ENCODE measurements at regions not wholly inside any gene's neighbourhood (a gene's known extent, or its start where the extent isn't known, plus 50 kb on each side); places are given as distances from the start of the nearest gene placed in this dataset.

DNA sequence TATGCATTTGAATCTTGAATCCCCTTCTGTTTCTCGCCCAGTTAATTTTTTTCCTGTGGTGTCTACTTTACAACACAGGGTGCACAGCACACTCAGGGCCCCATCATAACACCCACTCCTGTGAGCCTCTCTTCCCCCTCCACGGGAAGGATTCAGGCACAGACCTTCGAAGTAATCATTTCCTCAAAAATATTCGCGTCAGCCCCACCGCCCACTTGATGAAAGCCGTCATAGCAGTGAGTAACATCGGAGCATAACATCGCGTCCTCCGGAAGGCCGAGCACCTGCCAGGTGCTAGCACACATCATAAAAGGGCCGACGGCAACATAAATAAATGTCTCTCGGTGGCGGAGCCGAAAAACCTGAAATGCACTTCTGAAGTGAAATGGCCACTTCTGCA is 201.7 kb upstream of the ADARB2 start:
- no peak for ATAC-seq
- no peak for DNase-seq
- intact Hi-C loops (cut with DNase I): no loop called here

GRCh38 chr10:1938317-1938716 is 201.0 kb upstream of the ADARB2 start:
- intact Hi-C loops (cut with DNase I): no loop called here
- ATAC-seq: no peak
- no peak for DNase-seq

DNA sequence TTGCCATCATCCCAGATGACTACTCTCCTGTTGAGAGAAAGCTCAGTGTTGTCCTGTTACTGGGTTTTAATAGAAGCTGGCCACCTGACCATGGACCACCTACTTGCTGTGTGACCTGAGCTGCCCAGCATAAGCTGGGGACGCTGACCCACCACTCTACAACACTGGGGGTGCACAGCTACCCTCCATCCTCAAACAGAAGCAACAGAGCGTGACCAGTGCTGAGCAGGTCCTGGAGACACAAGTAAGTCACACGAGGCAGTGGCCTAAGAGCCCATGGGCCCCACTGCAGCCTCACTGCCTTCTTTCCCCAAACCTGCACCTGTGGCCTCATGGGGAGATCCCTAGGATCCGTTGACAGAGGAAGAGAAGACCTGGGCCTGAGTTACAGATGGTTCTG is 198.6 kb upstream of the ADARB2 start:
- no peak for ATAC-seq
- intact Hi-C loops (cut with DNase I): no loop called here
- no peak for DNase-seq

GRCh38 chr10:1933215-1933614 is 195.9 kb upstream of the ADARB2 start:
- no peak for DNase-seq
- no peak for ATAC-seq
- intact Hi-C loops (cut with DNase I): no loop called here

- ATAC-seq (no peak), DNase-seq (no peak)
- intact Hi-C loops (cut with DNase I): no loop called here
These were observed 195.4 kb upstream of the ADARB2 start for GRCh38 chr10:1932692-1933094.

DNA sequence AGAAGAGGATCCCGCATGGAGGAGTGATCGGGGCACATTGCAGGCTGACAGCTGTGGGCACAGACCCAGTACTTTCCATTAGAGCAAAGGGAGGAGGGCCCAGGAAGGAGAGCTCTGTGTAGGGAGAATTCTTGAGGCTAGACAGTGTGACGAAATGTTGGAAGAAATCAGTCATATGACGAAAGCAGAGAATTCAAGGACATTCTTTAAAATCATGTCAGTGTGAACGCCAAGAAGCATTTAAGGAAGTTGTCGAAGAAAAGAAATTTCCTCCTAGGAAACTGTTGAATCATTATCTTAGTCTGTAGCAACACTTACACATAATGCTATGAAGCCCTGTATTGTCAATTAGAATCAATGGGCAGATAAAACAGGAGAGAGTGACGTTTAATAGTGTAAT is 191.3 kb upstream of the ADARB2 start:
- no peak for DNase-seq
- no peak for ATAC-seq
- intact Hi-C loops (cut with DNase I): no loop called here

GRCh38 chr10:1923998-1924397 is 186.7 kb upstream of the ADARB2 start:
- DNase-seq: no peak
- intact Hi-C loops (cut with DNase I): no loop called here
- no peak for ATAC-seq

DNA sequence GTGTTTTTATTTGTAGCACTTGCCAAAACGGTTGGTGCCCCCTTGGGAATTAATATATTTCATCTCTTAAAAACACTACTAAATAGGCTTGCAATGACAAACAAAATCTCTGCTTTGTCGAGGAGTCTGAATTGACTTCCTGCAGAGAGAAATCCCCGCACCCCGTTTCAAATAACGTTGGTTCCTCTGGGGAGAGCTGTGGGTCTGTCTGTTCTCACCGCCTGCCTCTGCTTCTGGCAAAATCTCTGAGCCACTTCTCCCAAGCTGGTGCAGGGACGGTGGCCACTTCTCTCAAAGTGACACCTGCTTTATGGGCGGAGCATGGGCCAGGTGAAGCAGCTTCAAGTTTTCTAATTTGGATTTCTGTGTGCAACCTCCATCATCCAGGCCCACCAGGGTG is 186.3 kb upstream of the ADARB2 start:
- intact Hi-C loops (cut with DNase I): no loop called here
- no peak for DNase-seq
- no peak for ATAC-seq

DNA sequence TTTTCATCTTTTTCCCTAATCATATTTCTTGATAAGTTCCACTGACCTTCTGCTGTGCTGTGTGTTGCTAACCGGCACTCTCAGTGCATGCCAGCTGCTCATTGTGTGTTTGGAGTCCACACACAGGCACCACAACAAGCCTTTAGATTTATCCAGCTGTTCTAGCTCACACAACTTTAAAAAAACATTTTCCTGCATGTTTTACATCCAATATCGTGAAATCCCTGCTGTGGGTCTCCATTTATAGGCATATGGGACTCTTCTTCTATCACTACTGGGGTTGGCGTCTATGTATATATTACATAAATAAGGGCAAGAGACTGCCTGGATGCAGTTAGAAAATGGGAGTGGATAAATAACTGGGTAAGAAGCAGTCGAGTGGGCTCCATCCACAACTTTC is 183.6 kb upstream of the ADARB2 start:
- intact Hi-C loops (cut with DNase I): no loop called here

DNA sequence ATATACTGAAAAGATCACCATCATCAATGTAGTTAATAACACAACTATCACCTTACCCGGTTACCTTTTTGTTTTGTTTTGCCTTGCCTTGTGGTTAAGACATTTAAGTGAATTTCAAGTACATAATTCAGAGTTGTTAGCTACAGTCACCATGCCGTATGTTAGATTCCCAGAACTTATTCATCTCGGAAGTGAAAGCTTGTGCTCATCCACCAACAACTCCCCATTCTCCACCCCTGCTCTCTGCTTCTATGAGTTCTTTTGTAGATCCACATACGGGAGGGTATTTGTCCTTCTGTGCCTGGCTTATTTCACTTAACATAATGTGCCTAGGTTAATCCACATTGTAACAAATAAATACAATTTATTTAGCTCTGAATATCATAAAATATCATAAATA is 182.8 kb upstream of the ADARB2 start:
- ATAC-seq (no peak), DNase-seq (no peak)
- intact Hi-C loops (cut with DNase I): no loop called here

More for the DNA sequence above, 183.6 kb upstream of the ADARB2 start:
- ATAC-seq (no peak), DNase-seq (no peak)

- intact Hi-C loops (cut with DNase I): no loop called here
- no peak for DNase-seq
- ATAC-seq: no peak
These were observed 174.4 kb upstream of the ADARB2 start for GRCh38 chr10:1911771-1912170.

- DNase-seq (no peak), ATAC-seq (no peak)
- intact Hi-C loops (cut with DNase I): no loop called here
These were observed 166.7 kb upstream of the ADARB2 start for GRCh38 chr10:1903982-1904381.

- intact Hi-C loops (cut with DNase I): no loop called here
- ATAC-seq: no peak
These were observed 158.8 kb upstream of the ADARB2 start for GRCh38 chr10:1896153-1896552.

DNA sequence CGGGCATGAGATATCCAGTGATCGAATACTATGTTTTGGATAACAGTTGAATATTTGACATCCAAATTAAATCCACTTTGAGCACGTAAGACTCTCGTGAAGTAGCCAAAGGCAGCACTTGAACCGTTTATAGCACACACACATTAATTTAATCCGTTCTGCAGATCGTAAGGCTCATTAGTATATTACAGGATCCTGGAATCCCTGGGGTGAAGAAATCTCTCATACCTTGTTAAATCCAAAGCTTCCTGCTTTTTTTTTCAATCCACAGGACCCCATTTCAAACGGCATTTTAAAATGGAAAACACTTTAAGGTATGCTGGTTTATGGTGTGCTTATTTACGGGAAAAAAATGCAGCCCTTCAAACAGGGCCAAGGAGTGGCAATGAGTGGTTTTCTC is 158.4 kb upstream of the ADARB2 start:
- ATAC-seq: no peak
- intact Hi-C loops (cut with DNase I): no loop called here
- DNase-seq: no peak

More at GRCh38 chr10:1896153-1896552, 158.8 kb upstream of the ADARB2 start:
- no peak for DNase-seq

DNA sequence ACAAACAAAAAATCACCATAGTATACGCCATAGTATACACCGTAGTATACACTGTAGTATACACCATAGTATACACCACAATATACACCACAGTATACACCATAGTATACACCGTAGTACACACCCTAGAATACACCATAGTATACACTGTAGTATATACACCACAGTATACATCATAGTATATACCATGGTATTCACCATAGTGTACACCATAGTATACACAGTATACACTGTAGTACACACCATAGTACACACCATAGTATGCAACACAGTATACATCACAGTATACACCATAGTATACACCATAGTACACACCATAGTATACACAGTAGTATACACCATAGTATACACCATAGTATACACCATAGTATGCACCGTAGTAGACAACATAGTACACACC is 157.6 kb upstream of the ADARB2 start:
- DNase-seq (no peak), ATAC-seq (no peak)
- intact Hi-C loops (cut with DNase I): no loop called here

GRCh38 chr10:1893941-1894340 is 156.6 kb upstream of the ADARB2 start:
- intact Hi-C loops (cut with DNase I): no loop called here
- no peak for ATAC-seq
- DNase-seq: no peak

- intact Hi-C loops (cut with DNase I): no loop called here
- ATAC-seq (no peak), DNase-seq (no peak)
These were observed 148.7 kb upstream of the ADARB2 start for GRCh38 chr10:1886039-1886438.

GRCh38 chr10:1882728-1883127 is 145.4 kb upstream of the ADARB2 start:
- no peak for DNase-seq
- ATAC-seq: no peak
- intact Hi-C loops (cut with DNase I): no loop called here

GRCh38 chr10:1882180-1882579 is 144.9 kb upstream of the ADARB2 start:
- intact Hi-C loops (cut with DNase I): no loop called here
- ATAC-seq (no peak), DNase-seq (no peak)

DNA sequence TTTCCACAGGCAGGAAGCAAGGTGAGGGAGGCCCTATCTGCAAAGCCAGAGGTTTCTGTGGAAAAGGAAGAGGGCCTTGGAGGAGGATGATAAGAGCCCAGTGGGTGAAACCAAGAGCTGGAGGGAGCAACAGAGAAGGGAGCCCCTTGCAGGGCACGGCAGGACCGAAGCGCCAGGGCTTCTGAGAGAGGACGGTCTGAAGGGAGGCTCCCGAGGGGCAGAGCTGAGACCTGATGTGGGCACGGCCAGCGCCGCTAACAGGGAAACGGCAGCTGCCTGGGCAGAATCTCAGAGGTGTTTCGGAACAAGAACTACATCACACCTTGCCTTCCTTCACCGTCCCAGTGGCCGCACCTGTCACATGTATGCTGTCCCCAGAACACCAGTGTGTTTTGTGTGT is 144.3 kb upstream of the ADARB2 start:
- DNase-seq: no peak
- intact Hi-C loops (cut with DNase I): no loop called here
- no peak for ATAC-seq

DNA sequence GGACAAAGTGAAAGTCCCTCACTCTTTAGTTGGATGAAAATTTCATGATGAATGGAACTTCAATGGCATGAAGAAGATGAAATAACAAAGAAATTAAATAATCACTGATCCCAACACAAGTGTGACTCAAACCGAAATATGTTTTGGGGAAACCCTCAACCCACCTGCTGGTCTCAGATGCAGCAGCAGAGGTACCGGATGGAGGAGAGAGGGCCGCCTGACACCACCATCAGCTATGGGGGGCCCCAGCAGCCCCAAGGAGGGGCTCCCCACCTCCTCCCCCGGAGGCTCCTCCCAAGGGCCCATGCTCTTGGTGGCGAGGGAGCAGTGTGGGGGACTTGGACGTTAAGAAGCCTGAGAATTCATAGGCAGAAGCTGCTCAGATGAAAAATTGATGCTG is 137.2 kb upstream of the ADARB2 start:
- ATAC-seq: no peak
- no peak for DNase-seq
- intact Hi-C loops (cut with DNase I): no loop called here

GRCh38 chr10:1873661-1874315 is 136.5 kb upstream of the ADARB2 start:
- no peak for DNase-seq
- no peak for ATAC-seq
- intact Hi-C loops (cut with DNase I): no loop called here
